GM12878 (cell line): ENCODE measurements at regions not wholly inside any gene's neighbourhood (a gene's known extent, or its start where the extent isn't known, plus 50 kb on each side); places are given as distances from the start of the nearest gene placed in this dataset.

Source experiments
- CBX5 ChIP-seq: sonication (generic); IDR thresholded peaks from 2 replicates; pipeline ENCODE4 v1.6.1; 2016; ENCODE audit warnings: low read depth, moderate library complexity, mild to moderate bottlenecking, inconsistent platforms
- E2F4 ChIP-seq: IDR thresholded peaks from 2 replicates; pipeline ENCODE4 v1.6.1; 2012; ENCODE audit warnings: low read depth, low read length, improper control_type of control experiment
- EP300 ChIP-seq, 2 experiments: fragments of 150-350 bp in 1 of 2; IDR thresholded peaks; 2 replicates each; pipeline ENCODE4 v1.6.1; 2011 to 2012; ENCODE audit warnings: low read depth in 2 of 2, low read length in 2 of 2, borderline replicate concordance in 1 of 2, improper control_type of control experiment in 1 of 2, inconsistent platforms in 1 of 2; ENCODE audit not compliant: control insufficient read depth in 1 of 2
- FOXM1 ChIP-seq: IDR thresholded peaks from 2 replicates; pipeline ENCODE4 v1.6.1; 2012; ENCODE audit warnings: low read depth, mild to moderate bottlenecking, inconsistent platforms, low read length, moderate library complexity
- HCFC1 ChIP-seq: fragments of 150-350 bp; IDR thresholded peaks from 2 replicates; pipeline ENCODE4 v1.6.1; 2014; ENCODE audit warnings: low read length
- POLR2A ChIP-seq: IDR thresholded peaks from 2 replicates; pipeline ENCODE4 v1.6.1; 2011; ENCODE audit warnings: low read depth, mild to moderate bottlenecking, low read length
- TARDBP ChIP-seq: IDR thresholded peaks from 2 replicates; pipeline ENCODE4 v1.6.1; 2016; ENCODE audit warnings: borderline replicate concordance
- TCF7 ChIP-seq: IDR thresholded peaks from 2 replicates; pipeline ENCODE4 v1.6.1; 2014; ENCODE audit warnings: antibody characterized with exemption, borderline replicate concordance
- YBX1 ChIP-seq: fragments of 450-650 bp; IDR thresholded peaks from 2 replicates; pipeline ENCODE4 v1.6.1; 2016; ENCODE audit warnings: antibody characterized with exemption
- ZNF207 ChIP-seq: fragments of 450-650 bp; IDR thresholded peaks from 2 replicates; pipeline ENCODE4 v1.6.1; 2014; ENCODE audit warnings: antibody characterized with exemption, mild to moderate bottlenecking, borderline replicate concordance
- ZNF592 ChIP-seq: fragments of 450-650 bp; IDR thresholded peaks from 2 replicates; pipeline ENCODE4 v1.6.1; 2017; ENCODE audit warnings: mild to moderate bottlenecking, moderate library complexity
- TF ChIP-seq, protein P1 (sequence below), 3 experiments: IDR thresholded peaks in 2 of 3; conservative IDR thresholded peaks in 1 of 3; 2 replicates each; pipeline ENCODE4 v1.5.1; 2011; ENCODE audit warnings: low read depth in 3 of 3, low read length in 3 of 3, mild to moderate bottlenecking in 3 of 3, control low read depth in 2 of 3, moderate library complexity in 2 of 3, inconsistent platforms in 1 of 3, mixed read lengths in 1 of 3; ENCODE audit not compliant: control insufficient read depth in 2 of 3, insufficient read depth in 1 of 3; ENCODE audit errors: extremely low read depth in 1 of 3
- TF ChIP-seq, protein P2 (sequence below): IDR thresholded peaks from 2 replicates; pipeline ENCODE4 v1.6.1; 2011; ENCODE audit warnings: borderline replicate concordance, low read depth, mild to moderate bottlenecking, moderate library complexity, low read length; ENCODE audit not compliant: insufficient read depth, poor library complexity, severe bottlenecking

DNA sequence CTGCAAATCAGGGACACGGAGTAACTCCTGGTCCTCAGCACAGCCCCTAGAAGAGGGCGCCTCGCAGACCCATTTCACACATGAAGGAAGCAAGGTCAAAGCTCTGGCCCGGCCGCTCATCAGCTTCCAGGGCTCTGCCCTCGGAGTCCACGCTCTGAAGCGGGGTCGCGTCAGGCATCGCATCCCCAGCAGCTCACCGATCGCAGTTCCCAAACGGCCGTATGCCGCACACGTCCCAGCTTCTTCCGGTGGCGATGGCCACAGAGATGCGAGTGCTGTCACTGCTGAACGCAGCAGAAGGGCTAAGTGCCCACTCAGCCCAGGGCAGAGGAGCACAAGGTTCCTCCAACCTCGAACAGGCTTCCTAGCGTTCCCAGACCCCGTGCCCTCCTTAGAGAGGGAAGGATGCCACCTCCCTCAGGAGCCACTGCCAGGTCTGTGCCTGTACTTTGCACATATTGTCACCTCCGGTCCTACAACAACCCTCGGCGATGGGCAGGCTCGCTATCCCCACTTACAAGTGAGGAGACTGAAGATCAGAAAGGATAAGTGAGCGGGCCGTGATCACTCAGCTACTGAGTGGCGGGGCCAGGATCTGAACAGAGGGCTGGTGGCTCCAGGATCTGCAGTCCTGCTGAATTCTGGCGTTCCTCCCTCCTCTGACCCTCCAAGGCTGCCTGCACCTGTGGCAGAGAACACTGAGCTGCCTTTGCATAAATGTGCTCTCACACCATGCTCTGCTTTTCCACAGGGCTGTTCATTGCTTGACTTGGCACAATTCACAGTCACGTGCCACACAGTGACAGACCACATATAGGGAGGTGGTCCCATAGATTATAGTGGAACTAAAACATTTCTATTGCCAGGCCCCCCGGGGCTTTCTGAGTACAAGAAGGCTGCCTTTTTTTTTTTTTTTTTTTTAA, 71.4 kb downstream of the COPS8 start:
- TF ChIP-seq FOXM1: no peak
- TF ChIP-seq, protein P1, sequence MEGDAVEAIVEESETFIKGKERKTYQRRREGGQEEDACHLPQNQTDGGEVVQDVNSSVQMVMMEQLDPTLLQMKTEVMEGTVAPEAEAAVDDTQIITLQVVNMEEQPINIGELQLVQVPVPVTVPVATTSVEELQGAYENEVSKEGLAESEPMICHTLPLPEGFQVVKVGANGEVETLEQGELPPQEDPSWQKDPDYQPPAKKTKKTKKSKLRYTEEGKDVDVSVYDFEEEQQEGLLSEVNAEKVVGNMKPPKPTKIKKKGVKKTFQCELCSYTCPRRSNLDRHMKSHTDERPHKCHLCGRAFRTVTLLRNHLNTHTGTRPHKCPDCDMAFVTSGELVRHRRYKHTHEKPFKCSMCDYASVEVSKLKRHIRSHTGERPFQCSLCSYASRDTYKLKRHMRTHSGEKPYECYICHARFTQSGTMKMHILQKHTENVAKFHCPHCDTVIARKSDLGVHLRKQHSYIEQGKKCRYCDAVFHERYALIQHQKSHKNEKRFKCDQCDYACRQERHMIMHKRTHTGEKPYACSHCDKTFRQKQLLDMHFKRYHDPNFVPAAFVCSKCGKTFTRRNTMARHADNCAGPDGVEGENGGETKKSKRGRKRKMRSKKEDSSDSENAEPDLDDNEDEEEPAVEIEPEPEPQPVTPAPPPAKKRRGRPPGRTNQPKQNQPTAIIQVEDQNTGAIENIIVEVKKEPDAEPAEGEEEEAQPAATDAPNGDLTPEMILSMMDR (IDR thresholded peaks at IDR 0.05 in 2 of 3, conservative IDR thresholded peaks at IDR 0.05 in 1 of 3; ENCODE audit: control insufficient read depth in 2 of 3, extremely low read depth in 1 of 3, insufficient read depth in 1 of 3, low read depth in 3 of 3, low read length in 3 of 3): no peak
- TF ChIP-seq TCF7: no peak
- TF ChIP-seq EP300 (IDR thresholded peaks at IDR 0.05; ENCODE audit: borderline replicate concordance in 1 of 2, control insufficient read depth in 1 of 2, low read depth in 2 of 2, low read length in 2 of 2): no peak
- TF ChIP-seq, protein P2, sequence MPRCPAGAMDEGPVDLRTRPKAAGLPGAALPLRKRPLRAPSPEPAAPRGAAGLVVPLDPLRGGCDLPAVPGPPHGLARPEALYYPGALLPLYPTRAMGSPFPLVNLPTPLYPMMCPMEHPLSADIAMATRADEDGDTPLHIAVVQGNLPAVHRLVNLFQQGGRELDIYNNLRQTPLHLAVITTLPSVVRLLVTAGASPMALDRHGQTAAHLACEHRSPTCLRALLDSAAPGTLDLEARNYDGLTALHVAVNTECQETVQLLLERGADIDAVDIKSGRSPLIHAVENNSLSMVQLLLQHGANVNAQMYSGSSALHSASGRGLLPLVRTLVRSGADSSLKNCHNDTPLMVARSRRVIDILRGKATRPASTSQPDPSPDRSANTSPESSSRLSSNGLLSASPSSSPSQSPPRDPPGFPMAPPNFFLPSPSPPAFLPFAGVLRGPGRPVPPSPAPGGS: no peak
- TF ChIP-seq CBX5: no peak
- TF ChIP-seq ZNF592: no peak
- no peak for TF ChIP-seq POLR2A
- TF ChIP-seq ZNF207: no peak
- no peak for TF ChIP-seq E2F4
- TF ChIP-seq YBX1: no peak
- no peak for TF ChIP-seq HCFC1
- no peak for TF ChIP-seq TARDBP
